A673 (cell line): ENCODE measurements at regions not wholly inside any gene's neighbourhood (a gene's known extent, or its start where the extent isn't known, plus 50 kb on each side); places are given as distances from the start of the nearest gene placed in this dataset.

Experiments used
- CTCF ChIP-seq: fragments of 300-800, 200-600 bp; sonication (generic); conservative IDR thresholded peaks from 2 replicates; pipeline ENCODE4 v1.5.1; 2017; ENCODE audit warnings: low read depth, mild to moderate bottlenecking, antibody characterized with exemption, low read length, moderate library complexity, mixed read lengths
- EZH2 ChIP-seq: fragments of 200-600 bp; sonication (generic); IDR thresholded peaks from 2 replicates; pipeline ENCODE4 v1.6.1; 2017; ENCODE audit warnings: borderline replicate concordance, low read depth, mild to moderate bottlenecking, mixed read lengths, antibody characterized with exemption, low read length; ENCODE audit not compliant: poor library complexity, severe bottlenecking

GRCh38 chr3:124076235-124076634, 84.3 kb upstream of the ROPN1 start:
- no peak for TF ChIP-seq CTCF
- no peak for TF ChIP-seq EZH2
